Nephron (organoid): ENCODE measurements at regions not wholly inside any gene's neighbourhood (a gene's known extent, or its start where the extent isn't known, plus 50 kb on each side); places are given as distances from the start of the nearest gene placed in this dataset.
"Not testable (repeated sequence)": the region's sequence is repeated elsewhere in the genome, so short reads cannot be mapped to it uniquely, and the experiment has no call there.

ENCODE experiments used
- H3K27ac Mint-ChIP-seq, 3 experiments: 2 replicates each; pipeline ENCODE4 v1.8.0; 2020; ENCODE audit warnings: mixed read lengths in 3 of 3, mild to moderate bottlenecking in 2 of 3, moderate library complexity in 1 of 3
- H3K27me3 Mint-ChIP-seq: 2 replicates; pipeline ENCODE4 v1.8.0; 2021; ENCODE audit warnings: low read depth, mild to moderate bottlenecking, moderate library complexity, mixed read lengths
- H3K36me3 Mint-ChIP-seq: 2 replicates; pipeline ENCODE4 v1.8.0; 2020; ENCODE audit warnings: low read depth, mixed read lengths
- H3K4me1 Mint-ChIP-seq: 2 replicates; pipeline ENCODE4 v1.8.0; 2020; ENCODE audit warnings: mixed read lengths
- H3K4me3 Mint-ChIP-seq, 3 experiments: 2 replicates each; pipeline ENCODE4 v1.8.0; 2020; ENCODE audit warnings: mild to moderate bottlenecking in 3 of 3, mixed read lengths in 3 of 3, moderate library complexity in 2 of 3
- H3K9me3 Mint-ChIP-seq: 2 replicates; pipeline ENCODE4 v1.8.0; 2020; ENCODE audit warnings: mixed read lengths
- TF ChIP-seq, protein P1 (sequence below), 3 experiments: fragments of 200-600 bp; sonication (generic); IDR thresholded peaks; one replicate each; pipeline ENCODE4 v1.5.0; 2021; ENCODE audit warnings: antibody characterized with exemption in 3 of 3; ENCODE audit not compliant: unreplicated experiment in 3 of 3

DNA sequence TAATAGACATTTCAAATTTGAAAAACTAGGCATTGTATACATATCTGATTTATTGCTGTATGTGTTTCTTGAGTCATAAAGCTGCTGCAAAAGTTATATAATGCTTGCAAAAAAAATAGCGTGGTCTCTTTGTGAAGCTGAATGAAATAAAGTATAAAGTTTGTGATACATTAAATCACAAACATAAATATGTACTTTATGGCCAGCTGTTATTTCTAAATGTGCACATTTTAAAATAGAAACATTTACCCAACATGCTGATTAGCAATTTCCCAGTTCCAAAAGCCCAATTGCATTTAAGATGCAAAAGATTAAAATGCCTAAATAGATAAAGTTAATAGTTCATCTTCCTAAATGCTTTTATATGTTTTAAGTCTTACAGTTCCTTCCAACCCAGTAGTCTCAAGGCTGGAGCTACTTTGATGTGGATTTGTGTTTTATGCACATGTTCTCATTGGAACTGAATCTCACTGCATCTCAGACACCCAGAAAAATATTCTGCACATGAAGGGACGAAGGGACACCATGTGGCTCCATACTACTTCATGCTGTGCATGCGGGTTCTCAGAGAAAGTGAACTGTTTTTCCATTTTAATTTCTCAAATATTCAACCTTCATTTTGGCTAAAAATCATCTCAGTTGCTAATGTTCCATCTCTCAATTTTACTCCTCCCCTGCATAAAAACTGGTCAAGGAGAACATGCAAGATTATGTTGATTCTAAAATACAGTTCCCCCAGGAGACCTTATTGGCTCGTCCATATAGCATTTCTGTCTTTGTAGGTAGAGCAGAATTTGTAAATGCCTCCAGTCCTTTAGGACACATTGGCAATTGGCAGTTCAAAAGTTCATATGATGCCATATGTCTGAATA, 304.6 kb downstream of the MTX2 start:
- Mint-ChIP-seq H3K4me1 (peaks cover 25% of the 10 kb centered on the region), H3K27ac (peak overlapping the region; percentile 12 to 37 (median 24))

DNA sequence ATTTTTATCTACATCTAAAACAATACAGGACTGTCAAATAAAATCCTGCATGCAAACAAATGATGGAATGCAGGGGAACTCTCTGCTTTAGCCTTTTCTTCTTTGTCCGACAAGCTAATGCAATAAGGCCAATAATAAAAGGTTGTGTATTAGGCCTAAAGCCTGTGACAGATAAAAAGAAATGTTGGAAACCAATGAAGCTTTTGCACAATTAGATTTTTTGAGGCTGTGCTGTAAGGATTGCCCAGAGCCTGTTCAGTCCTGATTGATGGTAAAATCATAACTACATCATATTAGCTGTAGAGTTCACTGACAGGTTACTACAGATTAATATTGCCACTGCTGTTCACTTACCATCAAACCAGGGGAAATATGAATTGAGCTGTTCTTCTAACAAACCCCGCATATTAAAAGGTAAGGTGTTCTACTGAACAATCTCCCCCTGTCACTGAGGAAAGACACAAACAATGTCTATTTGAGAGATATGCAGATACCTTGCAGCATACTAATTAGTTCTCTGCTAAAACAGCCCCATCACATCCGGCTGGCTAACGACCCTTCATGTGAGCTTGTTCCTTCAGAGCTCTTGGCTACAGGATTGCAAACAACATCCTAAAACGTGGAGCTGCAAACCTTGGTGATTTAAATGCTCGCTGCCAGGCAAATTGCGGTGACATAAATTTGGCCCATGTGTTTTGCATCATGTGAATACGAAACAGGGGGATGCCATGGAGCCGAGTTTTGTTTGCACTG, 305.4 kb downstream of the MTX2 start:
- Mint-ChIP-seq H3K4me1 (peaks cover 25% of the 10 kb centered on the region), H3K9me3 (no peaks in the 10 kb centered on the region), H3K27ac (peak overlapping the region; percentile 12 to 37 (median 24)), H3K36me3 (no peaks in the 10 kb centered on the region), H3K27me3 (peaks cover 7% of the 10 kb centered on the region), H3K4me3 (no peak overlapping the region)
- TF ChIP-seq, protein P1, sequence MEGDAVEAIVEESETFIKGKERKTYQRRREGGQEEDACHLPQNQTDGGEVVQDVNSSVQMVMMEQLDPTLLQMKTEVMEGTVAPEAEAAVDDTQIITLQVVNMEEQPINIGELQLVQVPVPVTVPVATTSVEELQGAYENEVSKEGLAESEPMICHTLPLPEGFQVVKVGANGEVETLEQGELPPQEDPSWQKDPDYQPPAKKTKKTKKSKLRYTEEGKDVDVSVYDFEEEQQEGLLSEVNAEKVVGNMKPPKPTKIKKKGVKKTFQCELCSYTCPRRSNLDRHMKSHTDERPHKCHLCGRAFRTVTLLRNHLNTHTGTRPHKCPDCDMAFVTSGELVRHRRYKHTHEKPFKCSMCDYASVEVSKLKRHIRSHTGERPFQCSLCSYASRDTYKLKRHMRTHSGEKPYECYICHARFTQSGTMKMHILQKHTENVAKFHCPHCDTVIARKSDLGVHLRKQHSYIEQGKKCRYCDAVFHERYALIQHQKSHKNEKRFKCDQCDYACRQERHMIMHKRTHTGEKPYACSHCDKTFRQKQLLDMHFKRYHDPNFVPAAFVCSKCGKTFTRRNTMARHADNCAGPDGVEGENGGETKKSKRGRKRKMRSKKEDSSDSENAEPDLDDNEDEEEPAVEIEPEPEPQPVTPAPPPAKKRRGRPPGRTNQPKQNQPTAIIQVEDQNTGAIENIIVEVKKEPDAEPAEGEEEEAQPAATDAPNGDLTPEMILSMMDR (IDR thresholded peaks at IDR 0.05; ENCODE audit: unreplicated experiment in 3 of 3): no peak

More for the DNA sequence above, 304.6 kb downstream of the MTX2 start:
- Mint-ChIP-seq H3K27me3 (peaks cover 7% of the 10 kb centered on the region), H3K36me3 (no peaks in the 10 kb centered on the region), H3K9me3 (no peaks in the 10 kb centered on the region), H3K4me3 (no peak overlapping the region)
- TF ChIP-seq, protein P1 (IDR thresholded peaks at IDR 0.05; ENCODE audit: unreplicated experiment in 3 of 3): no peak

DNA sequence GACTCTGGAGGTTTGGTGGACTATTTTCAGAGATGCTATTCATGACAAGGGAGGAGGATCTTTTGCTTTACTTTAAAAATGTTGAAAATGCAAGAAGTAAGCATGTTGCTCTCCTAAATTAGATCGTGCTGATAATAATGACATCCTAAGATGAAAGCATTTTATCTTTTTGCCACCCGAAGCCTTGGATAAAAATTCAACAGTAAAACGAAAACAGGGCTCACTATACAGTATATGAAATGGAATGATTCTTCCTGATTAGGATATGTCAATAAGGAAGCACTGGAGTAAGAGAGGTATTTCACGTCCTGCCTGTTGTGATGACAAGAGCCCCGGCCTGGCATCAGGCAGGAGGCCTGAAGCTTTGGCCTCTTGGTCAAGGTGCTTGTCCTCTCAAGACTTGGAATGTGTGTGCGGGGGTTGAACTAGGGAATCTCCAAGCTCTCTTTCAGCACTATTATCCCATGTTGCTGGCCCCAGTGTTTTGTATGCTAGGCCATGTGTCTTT, 306.0 kb downstream of the MTX2 start:
- Mint-ChIP-seq H3K27me3 (peaks cover 7% of the 10 kb centered on the region), H3K4me3 (no peak overlapping the region), H3K4me1 (peaks cover 25% of the 10 kb centered on the region), H3K36me3 (no peaks in the 10 kb centered on the region), H3K9me3 (no peaks in the 10 kb centered on the region), H3K27ac (peak overlapping the region in 1 of 3 experiments; percentile 33)
- TF ChIP-seq, protein P1 (IDR thresholded peaks at IDR 0.05; ENCODE audit: unreplicated experiment in 3 of 3): no peak

GRCh38 chr2:176577054-176577453, 307.8 kb downstream of the MTX2 start:
- Mint-ChIP-seq H3K36me3 (no peaks in the 10 kb centered on the region), H3K4me1 (peaks cover 33% of the 10 kb centered on the region), H3K9me3 (no peaks in the 10 kb centered on the region), H3K4me3 (no peak overlapping the region), H3K27ac (no peak overlapping the region), H3K27me3 (peaks cover 3% of the 10 kb centered on the region)
- TF ChIP-seq, protein P1 (IDR thresholded peaks at IDR 0.05; ENCODE audit: unreplicated experiment in 3 of 3): no peak

DNA sequence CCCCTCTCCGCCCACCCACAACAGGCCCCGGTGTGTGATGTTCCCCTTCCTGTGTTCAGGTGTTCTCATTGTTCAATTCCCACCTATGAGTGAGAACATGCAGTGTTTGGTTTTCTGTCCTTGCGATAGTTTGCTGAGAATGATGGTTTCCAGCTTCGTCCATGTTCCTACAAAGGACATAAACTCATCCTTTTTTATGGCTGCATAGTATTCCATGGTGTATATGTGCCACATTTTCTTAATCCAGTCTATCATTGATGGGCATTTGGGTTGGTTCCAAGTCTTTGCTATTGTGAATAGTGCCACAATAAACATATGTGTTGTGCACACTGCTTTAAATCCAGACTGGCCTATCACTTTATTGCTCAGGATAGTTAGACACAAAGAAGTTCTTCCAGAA, 309.1 kb downstream of the MTX2 start:
- H3K4me1 Mint-ChIP-seq: peaks cover 39% of the 10 kb centered on the region
- H3K27me3 Mint-ChIP-seq, H3K36me3 Mint-ChIP-seq, H3K27ac Mint-ChIP-seq, H3K4me3 Mint-ChIP-seq, H3K9me3 Mint-ChIP-seq: not testable (repeated sequence)

GRCh38 chr2:176579608-176580007, 310.4 kb downstream of the MTX2 start:
- Mint-ChIP-seq H3K36me3 (no peaks in the 10 kb centered on the region), H3K27ac (no peak overlapping the region), H3K4me1 (peaks cover 41% of the 10 kb centered on the region), H3K4me3 (no peak overlapping the region), H3K27me3 (peaks cover 3% of the 10 kb centered on the region), H3K9me3 (no peaks in the 10 kb centered on the region)
- TF ChIP-seq, protein P1 (IDR thresholded peaks at IDR 0.05; ENCODE audit: unreplicated experiment in 3 of 3): no peak
